ENCODE measurements at regions not wholly inside any gene's neighbourhood (a gene's known extent, or its start where the extent isn't known, plus 50 kb on each side); places are given as distances from the start of the nearest gene placed in this dataset.

DNA sequence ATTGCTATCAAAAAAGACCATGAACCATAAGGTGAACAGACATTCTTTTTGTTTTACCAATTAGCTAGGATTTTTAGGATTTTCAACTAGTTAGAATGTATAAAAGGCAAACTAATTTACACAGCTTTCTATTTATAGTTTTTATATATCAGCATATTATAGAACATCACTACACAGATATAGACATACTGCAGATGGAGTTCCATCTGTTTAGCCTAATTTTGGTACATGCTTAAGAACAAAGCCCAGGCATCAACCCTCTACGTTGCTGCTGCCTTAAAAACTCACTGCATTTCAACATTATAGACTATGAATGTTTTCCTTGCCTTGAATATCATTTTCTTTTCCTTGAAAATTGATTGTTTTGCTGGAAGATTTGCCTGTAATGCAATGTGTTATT is 2227.5 kb upstream of the C9orf72 start:
- DNase-seq = no peak

DNA sequence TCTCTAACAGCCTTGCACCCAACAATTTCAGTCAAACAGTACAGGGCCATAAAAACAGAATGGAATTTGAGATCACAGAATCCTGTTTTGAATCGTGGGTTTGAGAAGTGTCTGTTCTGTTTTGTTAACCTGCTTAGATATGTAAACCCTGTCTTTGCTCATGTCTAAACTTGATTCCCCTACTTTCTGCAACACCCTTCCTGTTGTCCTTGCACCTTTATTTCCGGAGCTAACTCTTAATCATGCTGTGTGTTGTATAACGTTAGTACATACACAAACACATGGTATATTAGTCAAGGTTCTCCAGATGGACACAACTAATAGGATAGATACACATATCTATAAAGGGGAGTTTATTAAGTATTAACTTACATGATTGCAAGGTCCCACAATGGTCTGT is 2229.2 kb upstream of the C9orf72 start:
- DNase-seq = no peak

DNA sequence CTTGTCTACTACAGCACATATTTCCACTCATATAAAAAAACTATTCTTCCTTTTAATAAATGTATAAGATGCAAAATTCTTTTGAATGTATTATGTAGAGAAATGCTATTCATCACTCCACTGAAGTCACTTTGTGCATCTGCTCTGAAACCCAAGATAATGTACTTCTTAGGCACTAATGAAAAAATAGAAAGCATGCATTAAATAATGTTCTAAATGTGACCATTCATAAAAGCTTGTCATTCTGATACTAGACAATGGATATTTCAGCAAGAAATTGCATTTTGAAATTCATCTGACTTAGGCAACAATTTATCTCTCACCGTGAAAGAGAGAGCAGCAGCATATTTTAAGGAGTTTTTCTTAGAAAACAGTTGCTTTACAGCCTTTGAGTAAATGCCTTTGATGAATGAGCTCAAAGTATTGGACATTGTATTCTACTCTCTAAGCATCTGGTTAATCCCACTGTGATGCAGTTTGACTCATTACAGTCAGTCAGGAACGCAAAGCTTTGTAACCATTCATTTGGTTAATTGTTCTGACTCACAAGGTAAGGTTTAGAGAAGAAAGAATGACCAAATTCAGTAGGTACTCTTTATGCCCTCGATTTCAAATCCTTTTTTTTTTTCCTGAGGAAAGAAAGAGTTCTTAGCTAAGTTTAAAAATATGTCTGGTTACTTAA is 2233.8 kb upstream of the C9orf72 start:
- no peak for DNase-seq

DNA sequence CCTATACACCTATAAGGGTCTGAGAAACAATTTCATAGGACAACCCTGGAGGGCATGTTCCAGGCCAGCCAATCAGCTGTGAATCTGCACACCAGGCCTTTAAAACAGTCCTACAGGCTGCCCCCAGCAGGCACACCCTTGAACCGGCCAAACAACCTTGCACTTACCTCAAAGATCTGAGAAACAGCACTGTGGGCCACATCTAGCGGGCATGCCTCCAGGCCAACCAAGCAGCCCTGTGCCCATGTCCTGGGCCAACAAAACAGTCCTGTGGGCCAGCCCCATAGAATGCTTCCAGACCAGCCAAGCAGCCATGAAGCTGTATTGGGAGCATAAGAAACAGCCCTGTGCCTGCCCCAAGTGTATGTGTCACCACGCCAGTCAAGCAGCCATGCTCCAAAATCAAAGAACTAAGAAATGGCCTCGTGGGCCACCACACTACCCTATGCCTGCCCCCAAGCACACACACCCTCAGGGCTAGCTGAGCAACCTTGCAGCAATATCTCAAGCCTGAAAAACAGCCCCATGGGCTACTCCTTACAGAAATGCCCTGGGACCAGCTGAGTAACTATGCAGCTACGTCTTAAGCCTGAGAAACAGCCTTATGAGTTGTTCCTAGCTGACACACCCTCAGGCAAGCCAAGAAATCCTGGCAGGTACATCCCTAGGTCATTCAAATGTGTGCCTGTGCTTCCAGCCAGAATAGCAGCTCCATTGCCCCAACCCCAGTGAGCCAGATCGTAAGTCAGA is 2243.8 kb upstream of the C9orf72 start:
- DNase-seq = no peak

- DNase-seq = no peak
Observed at GRCh38 chr9:29822458-29822857, 2249.2 kb upstream of the C9orf72 start.

GRCh38 chr9:29826421-29826820 is 2253.1 kb upstream of the C9orf72 start:
- no peak for DNase-seq

GRCh38 chr9:29830821-29831220 is 2257.5 kb upstream of the C9orf72 start:
- no peak for DNase-seq

DNA sequence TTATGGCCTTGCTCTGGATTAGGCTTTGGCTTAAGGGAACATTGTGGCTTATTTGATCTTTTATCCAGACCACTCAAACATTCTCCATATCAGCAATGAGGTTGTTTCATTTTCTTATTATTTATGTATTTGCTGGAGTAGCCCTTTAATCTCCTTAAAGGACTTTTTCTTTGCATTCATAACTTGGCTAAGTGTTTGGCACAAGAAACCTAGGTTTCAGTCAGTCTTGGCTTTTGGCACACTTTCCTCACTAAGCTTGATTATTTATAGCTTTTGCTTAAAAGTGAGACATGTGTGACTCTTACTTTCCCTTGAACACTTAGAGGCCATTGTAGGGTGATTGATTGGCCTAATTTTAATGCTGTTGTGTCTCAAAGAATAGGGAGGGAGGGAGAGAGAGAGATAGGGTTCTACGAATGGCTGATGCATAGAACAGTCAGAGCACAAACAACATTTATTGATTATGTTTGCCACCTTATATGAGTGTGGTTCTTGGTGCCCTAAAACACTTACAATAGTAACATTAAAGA is 2265.3 kb upstream of the C9orf72 start:
- DNase-seq = no peak

DNA sequence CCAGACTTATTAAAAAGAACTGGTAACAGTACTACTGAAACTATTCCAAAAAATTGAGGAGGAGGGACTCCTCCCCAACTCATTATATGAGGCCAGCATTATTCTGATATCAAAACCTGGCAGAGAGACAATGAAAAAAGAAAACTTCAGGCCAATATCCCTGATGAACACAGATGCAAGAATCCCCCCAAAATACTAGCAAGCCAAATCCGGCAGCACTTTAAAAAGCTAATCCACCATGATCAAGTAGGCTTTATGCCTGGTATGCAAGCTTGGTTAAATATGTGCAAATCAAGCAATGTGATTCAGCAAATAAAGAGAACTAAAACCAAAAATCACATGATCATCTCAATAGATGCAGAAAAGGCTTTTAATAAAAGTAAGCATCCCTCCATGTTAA is 2271.0 kb upstream of the C9orf72 start:
- DNase-seq = no peak

GRCh38 chr9:29850664-29851063 is 2277.4 kb upstream of the C9orf72 start:
- no peak for DNase-seq

DNA sequence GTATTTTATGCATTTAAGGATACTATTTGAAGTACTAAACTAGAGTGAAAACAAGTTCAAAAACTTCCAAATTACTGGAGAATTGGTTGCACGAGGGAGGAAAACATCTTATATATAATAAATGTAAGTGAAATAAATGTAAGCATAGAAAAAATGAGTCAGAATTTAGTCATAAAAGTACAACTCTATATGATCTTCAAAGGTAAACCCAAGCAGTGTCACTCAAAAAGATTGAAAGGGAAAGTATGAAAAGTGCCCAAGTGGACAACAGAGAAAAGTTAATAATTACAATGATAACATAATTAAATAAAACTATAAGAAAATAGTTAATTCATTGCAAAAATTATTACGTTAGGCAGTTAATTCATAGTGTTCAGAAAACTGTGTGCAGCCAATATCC is 2288.5 kb upstream of the C9orf72 start:
- no peak for DNase-seq

- no peak for DNase-seq
Observed at GRCh38 chr9:29865764-29866313, 2292.6 kb upstream of the C9orf72 start.

DNA sequence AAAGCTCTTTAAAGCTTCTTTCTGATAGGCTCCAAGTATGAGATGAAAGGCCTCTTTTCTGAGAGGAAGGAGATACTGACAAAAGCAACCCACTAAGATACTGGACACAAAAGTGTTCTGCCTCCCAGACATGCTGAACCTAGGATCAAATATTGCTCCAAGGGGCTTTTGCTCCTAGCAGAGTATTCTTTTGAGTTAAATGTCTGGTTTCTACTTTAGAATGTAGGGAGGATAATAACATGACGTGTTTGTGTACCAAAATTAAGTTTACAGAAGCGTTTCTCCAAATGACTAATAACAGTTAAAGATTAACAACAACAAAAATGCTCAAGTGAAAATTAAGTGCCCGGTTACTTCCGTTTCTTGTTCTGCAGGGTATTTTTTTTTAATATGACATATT is 2293.3 kb upstream of the C9orf72 start:
- DNase-seq = no peak

DNA sequence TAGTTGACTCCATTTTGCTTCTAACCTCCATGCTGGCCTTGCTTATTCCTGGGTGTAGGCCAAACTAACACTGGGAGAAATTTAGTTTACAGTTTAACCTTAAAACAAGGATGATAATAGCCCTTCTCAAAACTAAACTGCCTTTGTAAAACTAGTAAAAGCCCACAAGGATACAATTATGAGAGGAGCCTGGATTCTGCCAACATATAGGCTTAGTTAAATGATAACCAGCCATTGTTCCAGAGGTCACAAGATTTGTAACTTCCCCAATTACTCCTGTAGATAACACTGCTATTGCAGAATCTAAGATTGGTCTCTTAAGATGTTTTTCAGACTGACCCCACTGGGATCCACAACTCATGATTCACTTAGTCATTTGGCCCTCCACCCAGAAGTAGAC is 2300.3 kb upstream of the C9orf72 start:
- no peak for DNase-seq

DNA sequence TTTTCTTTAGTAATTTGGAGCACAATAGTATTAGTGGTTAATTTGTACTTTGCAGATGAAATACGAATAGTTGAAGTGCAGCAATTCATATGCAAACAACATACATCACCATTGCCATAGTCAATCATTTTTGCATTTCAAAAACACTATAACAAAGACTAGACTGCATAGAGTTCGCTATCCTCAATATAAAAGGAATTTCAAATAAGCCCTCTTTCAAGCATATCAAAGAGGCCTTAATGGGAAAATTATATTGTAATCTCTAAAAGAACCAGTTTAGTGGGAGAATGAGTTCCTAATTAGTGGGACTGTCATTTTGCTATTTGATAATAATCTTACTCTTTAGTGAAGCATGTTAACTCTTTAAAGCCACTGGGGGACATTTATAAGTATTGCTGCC is 2302.3 kb upstream of the C9orf72 start:
- DNase-seq = no peak

- no peak for DNase-seq
Observed at GRCh38 chr9:29882767-29883166, 2309.5 kb upstream of the C9orf72 start.

DNA sequence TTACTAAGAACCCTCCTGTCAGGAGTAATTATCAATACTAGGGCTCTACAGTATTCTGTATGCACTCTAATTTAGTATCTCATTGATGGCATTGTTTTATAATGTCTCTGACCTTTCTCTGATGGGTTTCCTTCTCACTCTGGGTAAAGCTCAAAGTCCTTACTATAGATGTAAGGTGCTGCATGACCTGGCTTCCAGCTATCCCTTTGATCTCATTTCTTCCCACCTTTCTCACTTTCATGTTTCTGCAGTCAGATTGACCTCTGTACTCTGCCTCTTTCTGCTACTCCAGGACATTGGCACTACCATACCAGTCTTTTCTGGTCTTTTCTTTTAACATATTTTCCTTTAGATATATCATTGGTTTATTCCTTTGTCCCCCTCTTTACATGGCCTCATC is 2332.8 kb upstream of the C9orf72 start:
- DNase-seq = no peak

GRCh38 chr9:29928072-29928471 is 2354.8 kb upstream of the C9orf72 start:
- no peak for DNase-seq

GRCh38 chr9:29939559-29939958 is 2366.3 kb upstream of the C9orf72 start:
- no peak for DNase-seq

- DNase-seq = no peak
Observed at GRCh38 chr9:29945012-29945411, 2371.7 kb upstream of the C9orf72 start.

- DNase-seq = no peak
Observed at GRCh38 chr9:29958469-29958868, 2385.2 kb upstream of the C9orf72 start.

- no peak for DNase-seq
Observed at GRCh38 chr9:29965834-29966233, 2392.6 kb upstream of the C9orf72 start.

DNA sequence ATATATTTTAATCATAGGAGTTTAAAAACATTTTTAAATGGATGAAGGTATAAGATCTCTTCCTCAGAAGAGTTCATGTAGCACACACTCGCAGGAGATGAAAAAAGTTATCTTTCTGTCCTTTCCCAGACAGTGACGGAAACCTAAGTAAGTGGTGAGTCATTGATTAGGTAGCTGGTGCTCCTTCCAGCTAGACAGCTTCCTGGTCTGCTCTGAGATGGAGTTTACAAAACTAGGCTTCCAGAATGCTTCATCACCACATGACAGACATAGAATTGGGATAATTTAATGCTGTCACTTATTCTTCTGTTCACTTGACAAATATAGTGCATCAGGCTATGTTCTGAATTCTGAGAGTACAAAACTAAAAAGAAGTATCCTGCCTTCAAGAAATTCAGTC is 2393.0 kb upstream of the C9orf72 start:
- no peak for DNase-seq

- no peak for DNase-seq
Observed at GRCh38 chr9:29968831-29969230, 2395.6 kb upstream of the C9orf72 start.

All from CD4-positive, alpha-beta T cell treated with Interleukin-17A for 1 hour (primary cell).